GM12892 (cell line): ENCODE measurements at regions not wholly inside any gene's neighbourhood (a gene's known extent, or its start where the extent isn't known, plus 50 kb on each side); places are given as distances from the start of the nearest gene placed in this dataset.

Source experiments
- POLR2A ChIP-seq: IDR thresholded peaks from 2 replicates; pipeline ENCODE4 v1.6.1; 2011; ENCODE audit warnings: low read depth, low read length, control low read depth
- POLR2AphosphoS5 ChIP-seq: IDR thresholded peaks from 2 replicates; pipeline ENCODE4 v1.6.1; 2011; ENCODE audit warnings: low read depth, low read length, control low read depth
- TAF1 ChIP-seq: IDR thresholded peaks from 2 replicates; pipeline ENCODE4 v1.6.1; 2011; ENCODE audit warnings: low read depth, mild to moderate bottlenecking, control low read depth, low read length, borderline replicate concordance

GRCh38 chr18:52227536-52227935 is 112.5 kb upstream of the DCC start:
- TF ChIP-seq POLR2A (no peak), POLR2AphosphoS5 (no peak), TAF1 (no peak)
